Gastroesophageal sphincter (tissue), 4 donors: ENCODE measurements at regions not wholly inside any gene's neighbourhood (a gene's known extent, or its start where the extent isn't known, plus 50 kb on each side); places are given as distances from the start of the nearest gene placed in this dataset.
"Not testable (repeated sequence)": the region's sequence is repeated elsewhere in the genome, so short reads cannot be mapped to it uniquely, and the experiment has no call there.

Source experiments
- ATAC-seq: fragments of 150-250 bp; one replicate; pipeline ENCODE4 v1.9.1; 2016; ENCODE audit warnings: mild to moderate bottlenecking, moderate library complexity
- H3K27ac ChIP-seq, 4 donors: fragments of 200-600 bp; sonication (generic) in 3 of 4; 1 replicate in 3 of 4; 2 replicates in 1 of 4; pipeline ENCODE4 v1.5.1; 2016 to 2019
- H3K27me3 ChIP-seq: fragments of 200-600 bp; sonication (generic); one replicate; pipeline ENCODE4 v1.5.1; 2019
- H3K36me3 ChIP-seq, 2 donors: fragments of 200-600 bp; sonication (generic); one replicate each; pipeline ENCODE4 v1.5.1; 2019; ENCODE audit warnings: control low read depth in 1 of 2
- H3K4me1 ChIP-seq, 3 donors: fragments of 200-600 bp; sonication (generic); 1 replicate in 2 of 3; 2 replicates in 1 of 3; pipeline ENCODE4 v1.5.1; 2016 to 2019; ENCODE audit warnings: control low read depth in 2 of 3
- H3K4me3 ChIP-seq, 2 donors: fragments of 200-600 bp; sonication (generic); one replicate each; pipeline ENCODE4 v1.5.1; 2019; ENCODE audit warnings: mild to moderate bottlenecking in 1 of 2, moderate library complexity in 1 of 2
- H3K9me3 ChIP-seq, 3 donors: fragments of 200-600 bp; sonication (generic); one replicate each; pipeline ENCODE4 v1.5.1; 2017 to 2019; ENCODE audit warnings: control low read depth in 2 of 3
- EP300 ChIP-seq: sonication (generic); formaldehyde crosslinking; IDR thresholded peaks from one replicate; pipeline ENCODE4 v1.6.1; 2017; ENCODE audit warnings: antibody characterized with exemption, mild to moderate bottlenecking
- POLR2A ChIP-seq, 2 donors: fragments of 450-650 bp; IDR thresholded peaks; one replicate each; pipeline ENCODE4 v1.6.1; 2017; ENCODE audit warnings: antibody characterized with exemption in 2 of 2, mild to moderate bottlenecking in 2 of 2, moderate library complexity in 1 of 2
- POLR2AphosphoS5 ChIP-seq: sonication (generic); formaldehyde crosslinking; IDR thresholded peaks from one replicate; pipeline ENCODE4 v1.6.1; 2017; ENCODE audit warnings: antibody characterized with exemption
- WGBS, 2 donors: methylation state at CpG; one replicate each; pipeline ENCODE4 v1.1.5; 2018; ENCODE audit warnings: low coverage in 1 of 2; 5-methylcytosine and 5-hydroxymethylcytosine counted together
- TF ChIP-seq, protein P1 (sequence below), 4 experiments: fragments of 200-600 bp in 2 of 4; fragments of 450-650 bp in 2 of 4; sonication (generic) in 1 of 4; IDR thresholded peaks; one replicate each; pipeline ENCODE4 v1.5.1; 2017 to 2019; ENCODE audit warnings: antibody characterized with exemption in 4 of 4, mild to moderate bottlenecking in 2 of 4, moderate library complexity in 2 of 4

DNA sequence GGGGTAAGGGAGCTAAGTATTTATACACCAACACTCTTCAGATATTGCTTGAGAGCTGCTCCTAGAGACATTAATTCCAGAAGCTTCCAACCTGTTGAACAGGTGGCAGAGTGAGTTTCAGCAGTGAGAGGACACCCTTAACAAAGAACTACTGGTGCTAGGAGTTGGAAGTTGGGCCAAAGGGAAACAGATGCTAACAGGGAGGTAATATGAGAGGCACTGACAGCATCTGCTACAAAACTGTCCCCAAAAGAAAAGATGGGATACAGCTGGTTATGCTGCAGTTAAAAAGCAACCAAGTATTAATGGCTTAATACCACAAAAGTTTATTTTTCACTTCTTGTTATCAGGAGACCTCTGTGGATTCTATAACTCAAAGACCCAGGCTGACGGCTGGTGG lies 104.5 kb upstream of the SATB1 start:
- ATAC-seq, result no peak
- Histone ChIP-seq H3K36me3 (no peaks in the 10 kb centered on the region), H3K4me1 (no peaks in the 10 kb centered on the region), H3K4me3 (no peak overlapping the region), H3K27me3 (no peaks in the 10 kb centered on the region), H3K27ac (no peak overlapping the region), H3K9me3 (peaks cover 0 to 9% (median 0%) of the 10 kb centered on the region in 3 donors)
- 18 to 43% methylated on average over 1 of the region's 1 CpG for WGBS, 2 donors
- TF ChIP-seq EP300 (no peak), POLR2AphosphoS5 (no peak), POLR2A (IDR thresholded peaks at IDR 0.05) (no peak)
- TF ChIP-seq, protein P1, sequence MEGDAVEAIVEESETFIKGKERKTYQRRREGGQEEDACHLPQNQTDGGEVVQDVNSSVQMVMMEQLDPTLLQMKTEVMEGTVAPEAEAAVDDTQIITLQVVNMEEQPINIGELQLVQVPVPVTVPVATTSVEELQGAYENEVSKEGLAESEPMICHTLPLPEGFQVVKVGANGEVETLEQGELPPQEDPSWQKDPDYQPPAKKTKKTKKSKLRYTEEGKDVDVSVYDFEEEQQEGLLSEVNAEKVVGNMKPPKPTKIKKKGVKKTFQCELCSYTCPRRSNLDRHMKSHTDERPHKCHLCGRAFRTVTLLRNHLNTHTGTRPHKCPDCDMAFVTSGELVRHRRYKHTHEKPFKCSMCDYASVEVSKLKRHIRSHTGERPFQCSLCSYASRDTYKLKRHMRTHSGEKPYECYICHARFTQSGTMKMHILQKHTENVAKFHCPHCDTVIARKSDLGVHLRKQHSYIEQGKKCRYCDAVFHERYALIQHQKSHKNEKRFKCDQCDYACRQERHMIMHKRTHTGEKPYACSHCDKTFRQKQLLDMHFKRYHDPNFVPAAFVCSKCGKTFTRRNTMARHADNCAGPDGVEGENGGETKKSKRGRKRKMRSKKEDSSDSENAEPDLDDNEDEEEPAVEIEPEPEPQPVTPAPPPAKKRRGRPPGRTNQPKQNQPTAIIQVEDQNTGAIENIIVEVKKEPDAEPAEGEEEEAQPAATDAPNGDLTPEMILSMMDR (IDR thresholded peaks at IDR 0.05), result no peak

DNA sequence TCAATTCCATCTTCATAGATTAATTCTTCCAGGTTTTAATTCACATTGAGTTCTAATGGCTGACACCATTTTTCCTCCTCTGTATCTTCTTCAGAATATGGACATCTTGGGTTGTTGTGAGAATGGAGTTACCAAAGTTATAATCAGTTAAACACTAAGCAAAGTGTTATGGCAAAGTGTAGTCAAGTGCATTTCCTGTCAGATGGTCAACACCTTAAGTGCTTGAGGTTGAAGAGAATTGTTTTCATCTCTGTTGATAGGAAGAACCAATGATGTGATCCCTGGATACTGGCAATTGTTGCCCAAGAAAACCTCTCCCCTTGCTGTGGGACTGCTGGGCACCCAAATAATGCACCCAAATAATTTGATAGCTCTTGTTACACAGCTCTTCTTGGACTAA lies 102.6 kb upstream of the SATB1 start:
- TF ChIP-seq, protein P1 (IDR thresholded peaks at IDR 0.05), result no peak
- TF ChIP-seq POLR2A (IDR thresholded peaks at IDR 0.05), result no peak
- Histone ChIP-seq H3K9me3 (peaks cover 0 to 9% (median 0%) of the 10 kb centered on the region in 3 donors), H3K27me3 (no peaks in the 10 kb centered on the region), H3K4me3 (no peak overlapping the region), H3K36me3 (no peaks in the 10 kb centered on the region), H3K4me1 (no peaks in the 10 kb centered on the region), H3K27ac (no peak overlapping the region)
- no peak for ATAC-seq

DNA sequence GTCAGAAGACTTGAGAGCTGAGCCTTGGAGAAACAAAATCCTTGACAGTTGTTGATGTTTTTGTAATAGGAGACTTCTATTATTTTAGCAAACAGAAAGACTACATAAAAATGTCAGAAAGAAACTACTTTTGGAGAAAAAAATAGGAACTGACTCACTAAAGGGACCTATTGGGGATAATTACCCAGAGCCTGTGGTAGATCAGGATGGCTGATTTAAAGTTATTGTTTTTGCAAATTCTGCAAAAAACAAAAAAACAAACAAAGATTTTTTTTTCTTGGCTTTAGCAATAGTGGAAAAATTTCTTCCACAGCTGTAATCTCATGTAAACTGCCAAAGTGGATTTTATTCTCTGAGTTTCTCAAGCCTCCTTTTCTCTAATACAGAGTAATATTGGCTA lies 101.5 kb upstream of the SATB1 start:
- H3K27me3 ChIP-seq, result no peaks in the 10 kb centered on the region
- TF ChIP-seq, protein P1 (IDR thresholded peaks at IDR 0.05), result no peak
- TF ChIP-seq POLR2AphosphoS5, result no peak
- no peak for TF ChIP-seq EP300
- no peak for TF ChIP-seq POLR2A (IDR thresholded peaks at IDR 0.05)
- H3K36me3 ChIP-seq, result no peaks in the 10 kb centered on the region
- H3K27ac ChIP-seq, result no peak overlapping the region
- H3K4me3 ChIP-seq, result no peak overlapping the region
- no peaks in the 10 kb centered on the region for H3K4me1 ChIP-seq
- no peak for ATAC-seq
- H3K9me3 ChIP-seq, result peaks cover 0 to 9% (median 0%) of the 10 kb centered on the region in 3 donors

DNA sequence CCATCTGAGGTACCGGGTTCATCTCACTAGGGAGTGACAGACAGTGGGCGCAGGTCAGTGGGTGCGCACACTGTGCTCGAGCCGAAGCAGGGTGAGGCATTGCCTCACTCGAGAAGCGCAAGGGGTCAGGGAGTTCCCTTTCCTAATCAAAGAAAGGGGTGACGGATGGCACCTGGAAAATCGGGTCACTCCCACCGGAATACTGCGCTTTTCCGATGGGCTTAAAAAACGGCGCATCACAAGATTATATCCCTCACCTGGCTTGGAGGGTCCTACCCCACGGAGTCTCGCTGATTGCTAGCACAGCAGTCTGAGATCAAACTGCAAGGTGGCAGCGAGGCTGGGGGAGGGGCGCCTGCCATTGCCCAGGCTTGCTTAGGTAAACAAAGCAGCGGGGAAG lies 91.0 kb upstream of the SATB1 start:
- ATAC-seq, H3K4me1 ChIP-seq, H3K36me3 ChIP-seq, H3K4me3 ChIP-seq, H3K27me3 ChIP-seq, H3K27ac ChIP-seq, H3K9me3 ChIP-seq: not testable (repeated sequence)
- WGBS, 2 donors, result 93% methylated on average over 13 of the region's 19 CpGs; no CpG with 5 or more reads in 1 of the 2 donors

DNA sequence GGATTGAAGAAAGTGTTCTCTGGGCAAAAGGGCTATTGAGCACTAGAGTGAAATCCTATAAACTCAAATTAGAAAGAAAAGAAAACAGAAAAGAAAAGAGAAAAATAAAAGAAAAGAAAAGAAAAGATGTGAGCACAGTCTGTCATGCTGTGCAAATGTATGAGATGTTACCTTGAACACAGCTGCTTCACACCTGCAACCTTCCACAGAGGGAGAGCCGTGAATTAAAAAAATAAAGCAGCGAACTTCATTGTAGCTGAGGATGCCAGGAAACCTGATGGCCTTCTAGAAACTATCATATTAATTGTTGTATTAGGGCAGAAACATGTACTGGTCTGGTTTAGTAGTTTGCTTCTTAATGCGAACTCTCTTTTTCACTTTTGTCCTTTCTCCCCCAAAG lies 88.0 kb upstream of the SATB1 start:
- TF ChIP-seq POLR2A (IDR thresholded peaks at IDR 0.05) (no peak), POLR2AphosphoS5 (no peak), EP300 (no peak)
- TF ChIP-seq, protein P1 (IDR thresholded peaks at IDR 0.05), result no peak
- Histone ChIP-seq H3K4me1 (no peaks in the 10 kb centered on the region), H3K36me3 (no peaks in the 10 kb centered on the region), H3K27ac (no peak overlapping the region), H3K9me3 (no peaks in the 10 kb centered on the region), H3K4me3 (no peak overlapping the region), H3K27me3 (no peaks in the 10 kb centered on the region)
- no peak for ATAC-seq
- 67 to 75% methylated on average over 3 of the region's 3 CpGs for WGBS, 2 donors

DNA sequence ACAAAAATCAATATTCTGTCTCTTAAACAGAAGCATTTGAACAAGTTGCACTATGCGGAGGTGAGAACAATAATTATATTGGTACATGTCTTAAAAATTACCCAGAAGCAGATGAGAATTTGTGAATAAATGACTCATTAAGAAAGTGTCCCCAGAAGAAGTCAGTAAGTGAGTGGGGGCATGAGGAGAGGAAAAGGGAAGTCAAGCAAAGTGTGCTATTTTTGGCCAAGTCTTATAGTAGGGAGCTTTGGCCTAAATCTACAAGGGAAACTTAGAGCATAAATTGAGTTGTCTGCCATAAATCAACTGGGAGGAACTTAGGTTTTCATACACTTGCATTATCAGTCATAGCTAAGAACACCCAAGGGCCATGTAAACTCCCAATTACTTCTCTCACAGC lies 86.9 kb upstream of the SATB1 start:
- no peak for ATAC-seq
- TF ChIP-seq POLR2A (IDR thresholded peaks at IDR 0.05) (no peak), POLR2AphosphoS5 (no peak), EP300 (no peak)
- TF ChIP-seq, protein P1 (IDR thresholded peaks at IDR 0.05), result no peak
- H3K4me1 ChIP-seq, result no peaks in the 10 kb centered on the region
- no peaks in the 10 kb centered on the region for H3K27me3 ChIP-seq
- no peak overlapping the region for H3K27ac ChIP-seq
- no peak overlapping the region for H3K4me3 ChIP-seq
- no peaks in the 10 kb centered on the region for H3K36me3 ChIP-seq
- 88 to 89% methylated on average over 1 of the region's 1 CpG for WGBS, 2 donors
- no peaks in the 10 kb centered on the region for H3K9me3 ChIP-seq
